A172 (cell line): ENCODE measurements at regions not wholly inside any gene's neighbourhood (a gene's known extent, or its start where the extent isn't known, plus 50 kb on each side); places are given as distances from the start of the nearest gene placed in this dataset.
"Not testable (repeated sequence)": the region's sequence is repeated elsewhere in the genome, so short reads cannot be mapped to it uniquely, and the experiment has no call there.

ENCODE experiments used
- DNase-seq: peaks from one replicate; pipeline ENCODE4 v3.0.0-alpha.2; 2015; ENCODE audit warnings: low spot score

GRCh38 chr15:62365795-62366442 is 200.8 kb upstream of the C2CD4B start:
- no peak for DNase-seq

- DNase-seq, result no peak
Measured at GRCh38 chr15:62369454-62369853, 204.4 kb upstream of the C2CD4B start.

- DNase-seq, result not testable (repeated sequence)
Measured at GRCh38 chr15:62371683-62372082, 206.6 kb upstream of the C2CD4B start.

- no peak for DNase-seq
Measured at GRCh38 chr15:62377736-62378480, 212.8 kb upstream of the C2CD4B start.

GRCh38 chr15:62378772-62379498 is 213.8 kb upstream of the C2CD4B start:
- no peak for DNase-seq

- DNase-seq, result no peak
Measured at GRCh38 chr15:62380011-62380410, 214.9 kb upstream of the C2CD4B start.

GRCh38 chr15:62382046-62382445 is 217.0 kb upstream of the C2CD4B start:
- no peak for DNase-seq

GRCh38 chr15:62389885-62390790 is 225.1 kb upstream of the C2CD4B start, which contains the start of gene TLN2:
Gene TLN2, plus strand, starts transcription at chr15:62390550.
- peak; percentile 28 for DNase-seq

- peak; percentile 8 for DNase-seq
Measured at GRCh38 chr15:62390791-62391640, 225.9 kb upstream of the C2CD4B start.

GRCh38 chr15:62391641-62392262 is 226.7 kb upstream of the C2CD4B start:
- peak; percentile 11 for DNase-seq

GRCh38 chr15:62392376-62392775 is 227.3 kb upstream of the C2CD4B start:
- peak; percentile 50 for DNase-seq

GRCh38 chr15:62393196-62393595 is 228.1 kb upstream of the C2CD4B start:
- no peak for DNase-seq

- DNase-seq, result no peak
Measured at GRCh38 chr15:62394079-62394478, 229.0 kb upstream of the C2CD4B start.

- no peak for DNase-seq
Measured at GRCh38 chr15:62400778-62401177, 235.7 kb upstream of the C2CD4B start.

- DNase-seq, result no peak
Measured at GRCh38 chr15:62402687-62403086, 237.6 kb upstream of the C2CD4B start.

- DNase-seq, result peak; percentile 55
Measured at GRCh38 chr15:62403164-62403809, 238.2 kb upstream of the C2CD4B start.

GRCh38 chr15:62404194-62404985 is 239.3 kb upstream of the C2CD4B start:
- no peak for DNase-seq

- DNase-seq, result no peak
Measured at GRCh38 chr15:62406305-62406891, 241.3 kb upstream of the C2CD4B start.
